Breast epithelium (tissue), 4 donors: ENCODE measurements at regions not wholly inside any gene's neighbourhood (a gene's known extent, or its start where the extent isn't known, plus 50 kb on each side); places are given as distances from the start of the nearest gene placed in this dataset.

ENCODE experiments used
- DNase-seq, 2 donors: peaks; one replicate each; pipeline ENCODE4 v3.0.0-alpha.2; 2019; ENCODE audit warnings: low spot score in 2 of 2
- H3K27ac ChIP-seq, 2 donors: fragments of 200-600 bp; sonication (generic) in 1 of 2; one replicate each; pipeline ENCODE4 v1.5.1; 2016 to 2019; ENCODE audit warnings: mild to moderate bottlenecking in 1 of 2
- H3K27me3 ChIP-seq, 2 donors: fragments of 200-600 bp; sonication (generic) in 1 of 2; one replicate each; pipeline versions ENCODE4 v1.5.1 to v1.6.0; 2017 to 2019; ENCODE audit warnings: control low read depth in 1 of 2, mild to moderate bottlenecking in 1 of 2
- H3K36me3 ChIP-seq: fragments of 200-600 bp; one replicate; pipeline ENCODE4 v1.5.1; 2019
- H3K4me1 ChIP-seq, 2 donors: fragments of 200-600 bp; sonication (generic); one replicate each; pipeline ENCODE4 v1.5.1; 2016 to 2019; ENCODE audit warnings: control low read depth in 1 of 2
- H3K4me3 ChIP-seq, 3 donors: fragments of 200-600 bp; sonication (generic); 1 replicate in 2 of 3; 2 replicates in 1 of 3; pipeline ENCODE4 v1.5.1; 2016 to 2019; ENCODE audit warnings: mild to moderate bottlenecking in 3 of 3, moderate library complexity in 2 of 3
- H3K9me3 ChIP-seq, 2 donors: fragments of 200-600 bp; sonication (generic) in 1 of 2; one replicate each; pipeline ENCODE4 v1.5.1; 2016 to 2019; ENCODE audit warnings: control low read depth in 1 of 2
- POLR2A ChIP-seq: fragments of 450-650 bp; IDR thresholded peaks from one replicate; pipeline ENCODE4 v1.6.1; 2016; ENCODE audit warnings: antibody characterized with exemption, mild to moderate bottlenecking, moderate library complexity
- POLR2AphosphoS5 ChIP-seq, 3 donors: sonication (generic); formaldehyde crosslinking; IDR thresholded peaks; one replicate each; pipeline ENCODE4 v1.6.1; 2017; ENCODE audit warnings: antibody characterized with exemption in 3 of 3
- intact Hi-C: fragments of 100-400 bp; cut with DNase I; formaldehyde crosslinking; loops from one replicate; pipeline ENCODE4 v1.15.1; 2023; ENCODE audit warnings: low total_unique reads
- TF ChIP-seq, protein P1 (sequence below), 3 donors: fragments of 450-650 bp; IDR thresholded peaks; one replicate each; pipeline ENCODE4 v1.5.1; 2016 to 2017; ENCODE audit warnings: antibody characterized with exemption in 3 of 3, mild to moderate bottlenecking in 3 of 3, moderate library complexity in 3 of 3

DNA sequence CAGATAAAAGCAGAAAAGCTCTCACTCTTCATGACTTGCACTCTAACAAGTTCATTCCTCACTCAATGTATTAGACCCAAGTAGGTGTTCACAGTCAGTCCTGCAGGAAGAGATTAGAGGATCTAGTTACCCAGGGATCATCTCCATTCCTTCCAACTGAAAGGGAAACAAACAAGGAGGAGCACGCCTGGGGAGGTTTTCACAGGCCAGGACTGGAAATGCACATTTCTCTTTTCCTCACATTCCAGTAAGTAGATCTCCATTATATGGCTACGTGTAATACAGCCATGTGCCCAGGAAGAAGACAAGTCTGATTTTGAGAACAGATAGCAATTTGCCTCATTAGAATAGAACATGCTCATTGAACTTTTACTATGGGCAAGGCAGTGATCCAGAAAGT, 1132.2 kb upstream of the FAM98A start:
- Histone ChIP-seq H3K4me3 (no peak overlapping the region), H3K36me3 (no peaks in the 10 kb centered on the region), H3K27me3 (no peaks in the 10 kb centered on the region), H3K9me3 (no peaks in the 10 kb centered on the region), H3K27ac (no peak overlapping the region), H3K4me1 (no peaks in the 10 kb centered on the region)
- intact Hi-C loops = no loop called here
- DNase-seq = no peak
- TF ChIP-seq POLR2AphosphoS5 (IDR thresholded peaks at IDR 0.05) = no peak
- TF ChIP-seq, protein P1, sequence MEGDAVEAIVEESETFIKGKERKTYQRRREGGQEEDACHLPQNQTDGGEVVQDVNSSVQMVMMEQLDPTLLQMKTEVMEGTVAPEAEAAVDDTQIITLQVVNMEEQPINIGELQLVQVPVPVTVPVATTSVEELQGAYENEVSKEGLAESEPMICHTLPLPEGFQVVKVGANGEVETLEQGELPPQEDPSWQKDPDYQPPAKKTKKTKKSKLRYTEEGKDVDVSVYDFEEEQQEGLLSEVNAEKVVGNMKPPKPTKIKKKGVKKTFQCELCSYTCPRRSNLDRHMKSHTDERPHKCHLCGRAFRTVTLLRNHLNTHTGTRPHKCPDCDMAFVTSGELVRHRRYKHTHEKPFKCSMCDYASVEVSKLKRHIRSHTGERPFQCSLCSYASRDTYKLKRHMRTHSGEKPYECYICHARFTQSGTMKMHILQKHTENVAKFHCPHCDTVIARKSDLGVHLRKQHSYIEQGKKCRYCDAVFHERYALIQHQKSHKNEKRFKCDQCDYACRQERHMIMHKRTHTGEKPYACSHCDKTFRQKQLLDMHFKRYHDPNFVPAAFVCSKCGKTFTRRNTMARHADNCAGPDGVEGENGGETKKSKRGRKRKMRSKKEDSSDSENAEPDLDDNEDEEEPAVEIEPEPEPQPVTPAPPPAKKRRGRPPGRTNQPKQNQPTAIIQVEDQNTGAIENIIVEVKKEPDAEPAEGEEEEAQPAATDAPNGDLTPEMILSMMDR (IDR thresholded peaks at IDR 0.05) = no peak
- no peak for TF ChIP-seq POLR2A

DNA sequence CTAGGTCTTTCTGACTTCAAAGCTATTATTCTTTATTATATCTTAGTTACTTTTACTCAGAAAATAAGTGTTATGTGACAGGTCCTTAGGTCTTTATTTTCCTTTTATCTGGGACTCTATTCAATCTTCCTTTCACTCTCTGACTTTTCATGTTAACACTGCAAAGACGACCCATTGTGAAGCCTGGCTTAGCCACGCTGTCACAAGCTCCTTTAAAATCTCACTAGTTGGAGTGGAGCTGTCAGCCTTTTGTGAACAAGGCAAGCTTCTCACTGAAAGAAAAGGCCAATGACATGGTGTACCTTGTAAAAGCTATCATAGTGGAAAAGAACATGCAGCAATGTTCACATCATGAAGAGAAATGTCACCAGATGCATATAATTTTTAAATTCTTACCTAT, 1130.7 kb upstream of the FAM98A start:
- Histone ChIP-seq H3K9me3 (no peaks in the 10 kb centered on the region), H3K4me1 (no peaks in the 10 kb centered on the region), H3K27me3 (no peaks in the 10 kb centered on the region), H3K27ac (no peak overlapping the region), H3K4me3 (no peak overlapping the region), H3K36me3 (no peaks in the 10 kb centered on the region)
- TF ChIP-seq, protein P1 (IDR thresholded peaks at IDR 0.05) = no peak
- intact Hi-C loops = no loop called here
- no peak for DNase-seq

DNA sequence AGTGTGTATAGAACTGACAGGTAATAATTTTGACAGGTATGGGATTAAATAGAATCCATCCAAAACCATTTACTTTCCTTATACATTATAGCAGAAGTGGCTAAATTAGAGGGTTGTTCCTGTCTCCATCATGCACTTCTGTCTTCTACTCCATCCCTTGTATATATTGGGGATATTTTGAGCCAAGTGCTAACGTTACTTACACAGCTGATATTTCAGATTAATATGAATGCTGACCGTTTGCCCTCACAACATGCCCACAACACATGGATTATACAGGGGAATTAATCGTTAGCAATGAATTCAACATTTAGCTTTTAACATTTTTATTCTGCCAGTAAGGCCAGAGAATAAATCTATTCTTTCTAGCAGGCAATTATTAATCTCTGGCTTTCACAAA, 1125.0 kb upstream of the FAM98A start:
- H3K27me3 ChIP-seq = no peaks in the 10 kb centered on the region
- H3K9me3 ChIP-seq = no peaks in the 10 kb centered on the region
- H3K4me3 ChIP-seq = no peak overlapping the region
- H3K27ac ChIP-seq = no peak overlapping the region
- H3K4me1 ChIP-seq = no peaks in the 10 kb centered on the region
- DNase-seq = no peak
- H3K36me3 ChIP-seq = no peaks in the 10 kb centered on the region
- TF ChIP-seq, protein P1 (IDR thresholded peaks at IDR 0.05) = no peak
- no peak for TF ChIP-seq POLR2A
- no peak for TF ChIP-seq POLR2AphosphoS5 (IDR thresholded peaks at IDR 0.05)
- intact Hi-C loops = loop anchor here (5.0 kb wide), 1 partner anchor 172 kb away; no protein-coding TSS in a partner anchor

DNA sequence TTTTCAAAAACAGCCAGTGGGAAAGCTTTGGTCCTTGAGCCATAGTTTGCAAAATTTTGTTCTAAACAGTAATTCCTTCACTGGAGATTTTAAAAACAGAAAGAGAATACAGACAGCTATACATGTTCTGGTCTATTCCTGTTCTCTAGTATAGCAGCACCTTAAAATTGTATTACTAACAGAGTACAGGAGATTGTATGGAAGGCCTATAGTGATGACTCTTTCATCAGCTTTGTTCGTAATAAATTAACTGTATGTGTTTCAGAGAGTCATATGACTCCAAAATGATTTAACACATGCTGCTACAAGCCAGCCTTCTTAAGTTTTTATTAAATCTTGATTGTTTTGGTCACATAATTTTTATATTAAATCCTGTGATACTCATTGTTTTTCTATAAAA, 1124.6 kb upstream of the FAM98A start:
- Histone ChIP-seq H3K4me1 (no peaks in the 10 kb centered on the region), H3K36me3 (no peaks in the 10 kb centered on the region), H3K27me3 (no peaks in the 10 kb centered on the region), H3K27ac (no peak overlapping the region), H3K4me3 (no peak overlapping the region), H3K9me3 (no peaks in the 10 kb centered on the region)
- no peak for DNase-seq
- intact Hi-C loops = loop anchor here (5.0 kb wide), 1 partner anchor 171 kb away; no protein-coding TSS in a partner anchor
- TF ChIP-seq POLR2A = no peak
- no peak for TF ChIP-seq POLR2AphosphoS5 (IDR thresholded peaks at IDR 0.05)
- TF ChIP-seq, protein P1 (IDR thresholded peaks at IDR 0.05) = no peak

- Histone ChIP-seq H3K27me3 (no peaks in the 10 kb centered on the region), H3K9me3 (no peaks in the 10 kb centered on the region), H3K36me3 (no peaks in the 10 kb centered on the region), H3K4me1 (no peaks in the 10 kb centered on the region), H3K4me3 (no peak overlapping the region), H3K27ac (no peak overlapping the region)
- intact Hi-C loops = no loop called here
- TF ChIP-seq, protein P1 (IDR thresholded peaks at IDR 0.05) = no peak
- TF ChIP-seq POLR2A (no peak), POLR2AphosphoS5 (IDR thresholded peaks at IDR 0.05) (no peak)
- no peak for DNase-seq
These were observed 1120.1 kb upstream of the FAM98A start for GRCh38 chr2:34719206-34719605.
